ENCODE measurements at regions not wholly inside any gene's neighbourhood (a gene's known extent, or its start where the extent isn't known, plus 50 kb on each side); places are given as distances from the start of the nearest gene placed in this dataset. TPM values are rescaled to one million over a fixed set of nuclear protein-coding genes. Genes with fewer than 3 reads are reported as not detected.
A peak's percentile ranks its signal among the peaks of the same experiment; 100 is the strongest.
"Not testable (repeated sequence)": the region's sequence is repeated elsewhere in the genome, so short reads cannot be mapped to it uniquely, and the experiment has no call there.

- H2BK12ac ChIP-seq (ENCODE audit: low read length in 2 of 2), result no peak overlapping the region
- H3K27me3 ChIP-seq (ENCODE audit: control insufficient read depth in 1 of 2, insufficient read depth in 1 of 2, low read length in 2 of 2), result no peaks in the 10 kb centered on the region
- H3K4me2 ChIP-seq (ENCODE audit: low read length, poor library complexity, severe bottlenecking), result no peak overlapping the region
- no peaks in the 10 kb centered on the region for H3K79me1 ChIP-seq (replicated peaks; ENCODE audit: low read length, poor library complexity, severe bottlenecking)
- H2BK5ac ChIP-seq (ENCODE audit: low read depth, low read length, poor library complexity, severe bottlenecking), result no peak overlapping the region
- no peak overlapping the region for H4K8ac ChIP-seq (ENCODE audit: low read length)
- no peak overlapping the region for H3K4ac ChIP-seq (ENCODE audit: low read depth in 1 of 2, low read length in 2 of 2)
- H3K36me3 ChIP-seq (ENCODE audit: control insufficient read depth in 1 of 2, insufficient read depth in 2 of 2, low read depth in 1 of 2, low read length in 2 of 2), result no peaks in the 10 kb centered on the region
- no peak overlapping the region for H3K18ac ChIP-seq (ENCODE audit: low read depth in 1 of 2, low read length in 2 of 2)
- H3K27ac ChIP-seq (ENCODE audit: low read length, poor library complexity, severe bottlenecking), result no peak overlapping the region
- H3K23ac ChIP-seq (ENCODE audit: low read length in 2 of 2), result no peak overlapping the region
- no peak for DNase-seq
- no peak overlapping the region for H2BK120ac ChIP-seq (ENCODE audit: low read depth, low read length)
- H3K4me1 ChIP-seq (ENCODE audit: control insufficient read depth, insufficient read depth, low read depth, low read length), result no peaks in the 10 kb centered on the region
- H2AK5ac ChIP-seq (ENCODE audit: low read length, severe bottlenecking), result no peak overlapping the region
- no peak overlapping the region for H3K4me3 ChIP-seq (ENCODE audit: insufficient read depth in 1 of 2, low read depth in 1 of 2, low read length in 2 of 2)
- H3K9ac ChIP-seq (ENCODE audit: low read length), result no peak overlapping the region
- peaks cover 18% of the 10 kb centered on the region for H3K9me3 ChIP-seq (ENCODE audit: control insufficient read depth, low read length)
- 85% methylated on average over 5 of the region's 5 CpGs for WGBS
- no peak overlapping the region for H2AFZ ChIP-seq (ENCODE audit: low read depth, low read length)
- H4K91ac ChIP-seq (ENCODE audit: low read length), result no peak overlapping the region
- no peak overlapping the region for H2BK15ac ChIP-seq (ENCODE audit: low read depth, poor library complexity, severe bottlenecking)
- H3K14ac ChIP-seq (ENCODE audit: low read length in 2 of 2), result no peak overlapping the region
Observed at GRCh38 chr7:92898798-92899197, 62.4 kb upstream of the CDK6 start.

- not testable (repeated sequence) for H3K36me3 ChIP-seq (ENCODE audit: control insufficient read depth in 1 of 2, insufficient read depth in 2 of 2, low read depth in 1 of 2, low read length in 2 of 2); H3K23ac ChIP-seq (ENCODE audit: low read length in 2 of 2); H3K18ac ChIP-seq (ENCODE audit: low read depth in 1 of 2, low read length in 2 of 2); H2BK15ac ChIP-seq (ENCODE audit: low read depth, poor library complexity, severe bottlenecking); H3K27ac ChIP-seq (ENCODE audit: low read length, poor library complexity, severe bottlenecking); H2AK5ac ChIP-seq (ENCODE audit: low read length, severe bottlenecking); H3K79me1 ChIP-seq (replicated peaks; ENCODE audit: low read length, poor library complexity, severe bottlenecking); H2BK120ac ChIP-seq (ENCODE audit: low read depth, low read length); H2AFZ ChIP-seq (ENCODE audit: low read depth, low read length); H3K14ac ChIP-seq (ENCODE audit: low read length in 2 of 2); H2BK12ac ChIP-seq (ENCODE audit: low read length in 2 of 2); H3K9ac ChIP-seq (ENCODE audit: low read length); H3K4me3 ChIP-seq (ENCODE audit: insufficient read depth in 1 of 2, low read depth in 1 of 2, low read length in 2 of 2); H3K27me3 ChIP-seq (ENCODE audit: control insufficient read depth in 1 of 2, insufficient read depth in 1 of 2, low read length in 2 of 2); H4K91ac ChIP-seq (ENCODE audit: low read length); DNase-seq; H4K8ac ChIP-seq (ENCODE audit: low read length); H3K4ac ChIP-seq (ENCODE audit: low read depth in 1 of 2, low read length in 2 of 2); H3K4me2 ChIP-seq (ENCODE audit: low read length, poor library complexity, severe bottlenecking); H3K4me1 ChIP-seq (ENCODE audit: control insufficient read depth, insufficient read depth, low read depth, low read length); H2BK5ac ChIP-seq (ENCODE audit: low read depth, low read length, poor library complexity, severe bottlenecking)
- H3K9me3 ChIP-seq (ENCODE audit: control insufficient read depth, low read length), result peaks cover 18% of the 10 kb centered on the region
- WGBS, result 80% methylated on average over 2 of the region's 2 CpGs
Observed at GRCh38 chr7:92894857-92895256, 58.5 kb upstream of the CDK6 start.

- no peaks in the 10 kb centered on the region for H3K4me1 ChIP-seq (ENCODE audit: control insufficient read depth, insufficient read depth, low read depth, low read length)
- H2AK5ac ChIP-seq (ENCODE audit: low read length, severe bottlenecking), result no peak overlapping the region
- H3K4me3 ChIP-seq (ENCODE audit: insufficient read depth in 1 of 2, low read depth in 1 of 2, low read length in 2 of 2), result no peak overlapping the region
- no peak overlapping the region for H2BK12ac ChIP-seq (ENCODE audit: low read length in 2 of 2)
- peaks cover 10% of the 10 kb centered on the region for H3K9me3 ChIP-seq (ENCODE audit: control insufficient read depth, low read length)
- H3K14ac ChIP-seq (ENCODE audit: low read length in 2 of 2), result no peak overlapping the region
- H2BK15ac ChIP-seq (ENCODE audit: low read depth, poor library complexity, severe bottlenecking), result no peak overlapping the region
- DNase-seq, result no peak
- H3K27ac ChIP-seq (ENCODE audit: low read length, poor library complexity, severe bottlenecking), result no peak overlapping the region
- H3K36me3 ChIP-seq (ENCODE audit: control insufficient read depth in 1 of 2, insufficient read depth in 2 of 2, low read depth in 1 of 2, low read length in 2 of 2), result no peaks in the 10 kb centered on the region
- H3K4me2 ChIP-seq (ENCODE audit: low read length, poor library complexity, severe bottlenecking), result no peak overlapping the region
- peak overlapping the region; percentile 5 for H4K8ac ChIP-seq (ENCODE audit: low read length)
- no peaks in the 10 kb centered on the region for H3K27me3 ChIP-seq (ENCODE audit: control insufficient read depth in 1 of 2, insufficient read depth in 1 of 2, low read length in 2 of 2)
- no peak overlapping the region for H3K9ac ChIP-seq (ENCODE audit: low read length)
- H4K91ac ChIP-seq (ENCODE audit: low read length), result no peak overlapping the region
- no peak overlapping the region for H3K18ac ChIP-seq (ENCODE audit: low read depth in 1 of 2, low read length in 2 of 2)
- H3K23ac ChIP-seq (ENCODE audit: low read length in 2 of 2), result no peak overlapping the region
- H3K79me1 ChIP-seq (replicated peaks; ENCODE audit: low read length, poor library complexity, severe bottlenecking), result no peaks in the 10 kb centered on the region
- no peak overlapping the region for H3K4ac ChIP-seq (ENCODE audit: low read depth in 1 of 2, low read length in 2 of 2)
- no peak overlapping the region for H2AFZ ChIP-seq (ENCODE audit: low read depth, low read length)
- 91% methylated on average over 3 of the region's 3 CpGs for WGBS
- H2BK5ac ChIP-seq (ENCODE audit: low read depth, low read length, poor library complexity, severe bottlenecking), result no peak overlapping the region
- no peak overlapping the region for H2BK120ac ChIP-seq (ENCODE audit: low read depth, low read length)
Observed at GRCh38 chr7:92889081-92889480, 52.7 kb upstream of the CDK6 start.

Small RNA genes lying in the stretch of these regions (small RNA-seq; reads per million reads assigned to genes)
- not detected for gene RN7SL7P (ENCODE audit: low read depth)
